Activated CD8-positive, alpha-beta T cell treated with anti-CD3 and anti-CD28 coated beads for 36 hours (primary cell): ENCODE measurements at regions not wholly inside any gene's neighbourhood (a gene's known extent, or its start where the extent isn't known, plus 50 kb on each side); places are given as distances from the start of the nearest gene placed in this dataset.
A peak's percentile ranks its signal among the peaks of the same experiment; 100 is the strongest.

Experiments
- ATAC-seq: fragments of 200-7000 bp; cut with Tn5 transposase; one replicate; pipeline ENCODE4 v1.10.0; 2021; ENCODE audit warnings: mild to moderate bottlenecking, moderate library complexity
- CTCF ChIA-PET: fragments of 350-600 bp; sonication (Branson Sonifier 250); formaldehyde crosslinking; loops from one replicate; lab custom pipeline; 2021; ENCODE audit warnings: antibody characterized with exemption; lab: Charles Lee
- POLR2A ChIA-PET: fragments of 350-600 bp; sonication (Branson Sonifier 250); formaldehyde crosslinking; loops from one replicate; lab custom pipeline; 2021; ENCODE audit warnings: antibody characterized with exemption; lab: Charles Lee
- DNase-seq: peaks from one replicate; pipeline ENCODE4 v3.0.0-alpha.2; 2020
- H3K27ac Mint-ChIP-seq: one replicate; pipeline ENCODE4 v1.8.0; 2021; ENCODE audit warnings: mild to moderate bottlenecking, mixed read lengths
- H3K27me3 Mint-ChIP-seq: one replicate; pipeline ENCODE4 v1.8.0; 2021; ENCODE audit warnings: mixed read lengths
- H3K36me3 Mint-ChIP-seq: one replicate; pipeline ENCODE4 v1.8.0; 2021; ENCODE audit warnings: low read depth, mixed read lengths
- H3K4me1 Mint-ChIP-seq: one replicate; pipeline ENCODE4 v1.8.0; 2021; ENCODE audit warnings: low read depth, mixed read lengths
- H3K4me3 Mint-ChIP-seq: one replicate; pipeline ENCODE4 v1.8.0; 2021; ENCODE audit warnings: mild to moderate bottlenecking, moderate library complexity, mixed read lengths
- H3K9me3 Mint-ChIP-seq: one replicate; pipeline ENCODE4 v1.8.0; 2021; ENCODE audit warnings: mixed read lengths
- CTCF ChIP-seq: fragments of 200-600 bp; IDR thresholded peaks from one replicate; pipeline ENCODE4 v1.8.0; 2022; ENCODE audit warnings: antibody characterized with exemption, mild to moderate bottlenecking
- intact Hi-C: fragments of 100-400 bp; cut with micrococcal nuclease; formaldehyde crosslinking; loops from one replicate; pipeline ENCODE4 v1.10.0; 2022

- ATAC-seq (no peak), DNase-seq (no peak)
- Mint-ChIP-seq H3K9me3 (peaks cover 2% of the 10 kb centered on the region), H3K27me3 (no peaks in the 10 kb centered on the region), H3K27ac (no peak overlapping the region), H3K4me1 (no peaks in the 10 kb centered on the region), H3K4me3 (no peak overlapping the region), H3K36me3 (no peaks in the 10 kb centered on the region)
- TF ChIP-seq CTCF, result no peak
- intact Hi-C loops, result no loop called here
- ChIA-PET CTCF (no interaction called here), POLR2A (no interaction called here)
Measured at GRCh38 chr15:97731859-97732258, 228.6 kb upstream of the ARRDC4 start.

- TF ChIP-seq CTCF, result no peak
- Mint-ChIP-seq H3K36me3 (no peaks in the 10 kb centered on the region), H3K27me3 (no peaks in the 10 kb centered on the region), H3K9me3 (no peaks in the 10 kb centered on the region), H3K27ac (no peak overlapping the region), H3K4me3 (no peak overlapping the region), H3K4me1 (no peaks in the 10 kb centered on the region)
- CTCF ChIA-PET, result no interaction called here
- intact Hi-C loops, result no loop called here
- POLR2A ChIA-PET, result no interaction called here
- DNase-seq (no peak), ATAC-seq (no peak)
Measured at GRCh38 chr15:97733373-97733772, 227.1 kb upstream of the ARRDC4 start.

GRCh38 chr15:97736748-97737147, 223.8 kb upstream of the ARRDC4 start:
- Mint-ChIP-seq H3K36me3 (no peaks in the 10 kb centered on the region), H3K27me3 (no peaks in the 10 kb centered on the region), H3K4me1 (no peaks in the 10 kb centered on the region), H3K4me3 (no peak overlapping the region), H3K27ac (no peak overlapping the region), H3K9me3 (no peaks in the 10 kb centered on the region)
- CTCF ChIA-PET, result no interaction called here
- no peak for ATAC-seq
- intact Hi-C loops, result no loop called here
- no peak for DNase-seq
- no peak for TF ChIP-seq CTCF
- POLR2A ChIA-PET, result no interaction called here

- peaks cover 2% of the 10 kb centered on the region for H3K27me3 Mint-ChIP-seq
- POLR2A ChIA-PET, result no interaction called here
- no peaks in the 10 kb centered on the region for H3K9me3 Mint-ChIP-seq
- CTCF ChIA-PET, result interaction anchor here (1.1 kb wide), 1 partner anchor 33 kb away, joined by 3 read pairs; no protein-coding TSS in a partner anchor
- TF ChIP-seq CTCF, result peak; percentile 73
- H3K4me1 Mint-ChIP-seq, result no peaks in the 10 kb centered on the region
- DNase-seq (peak; percentile 56), ATAC-seq (peak; percentile 49)
- intact Hi-C loops, result no loop called here
- H3K36me3 Mint-ChIP-seq, result no peaks in the 10 kb centered on the region
- H3K27ac Mint-ChIP-seq, result no peak overlapping the region
- no peak overlapping the region for H3K4me3 Mint-ChIP-seq
Measured at GRCh38 chr15:97745481-97746071, 214.9 kb upstream of the ARRDC4 start.

- Mint-ChIP-seq H3K27me3 (peaks cover 2% of the 10 kb centered on the region), H3K4me1 (no peaks in the 10 kb centered on the region), H3K27ac (no peak overlapping the region), H3K36me3 (no peaks in the 10 kb centered on the region), H3K4me3 (no peak overlapping the region), H3K9me3 (no peaks in the 10 kb centered on the region)
- TF ChIP-seq CTCF, result no peak
- DNase-seq, result no peak
- ATAC-seq, result no peak
- ChIA-PET CTCF (interaction anchor here (0.6 kb wide), 1 partner anchor 9 kb away, joined by 3 read pairs; no protein-coding TSS in a partner anchor), POLR2A (no interaction called here)
- intact Hi-C loops, result no loop called here
Measured at GRCh38 chr15:97747342-97747741, 213.2 kb upstream of the ARRDC4 start.
